GM19035 (cell line): ENCODE measurements at regions not wholly inside any gene's neighbourhood (a gene's known extent, or its start where the extent isn't known, plus 50 kb on each side); places are given as distances from the start of the nearest gene placed in this dataset.

ENCODE experiments used
- ATAC-seq: cut with Tn5 transposase; IDR thresholded peaks from one replicate; pipeline ENCODE4 v1.9.1; 2021; ENCODE audit not compliant: unreplicated experiment

- ATAC-seq, result no peak
Measured at GRCh38 chrX:22650691-22651090, 349.1 kb upstream of the DDX53 start.

GRCh38 chrX:22652596-22652995, 347.2 kb upstream of the DDX53 start:
- no peak for ATAC-seq

- no peak for ATAC-seq
Measured at GRCh38 chrX:22660756-22661155, 339.0 kb upstream of the DDX53 start.

- ATAC-seq, result no peak
Measured at GRCh38 chrX:22662776-22663175, 337.0 kb upstream of the DDX53 start.

- no peak for ATAC-seq
Measured at GRCh38 chrX:22664826-22665225, 334.9 kb upstream of the DDX53 start.

GRCh38 chrX:22665818-22666217, 333.9 kb upstream of the DDX53 start:
- ATAC-seq, result no peak

GRCh38 chrX:22666441-22666840, 333.3 kb upstream of the DDX53 start:
- no peak for ATAC-seq

GRCh38 chrX:22674932-22675331, 324.8 kb upstream of the DDX53 start:
- ATAC-seq, result no peak

- no peak for ATAC-seq
Measured at GRCh38 chrX:22686138-22686541, 313.6 kb upstream of the DDX53 start.

GRCh38 chrX:22689290-22689689, 310.5 kb upstream of the DDX53 start:
- ATAC-seq, result no peak

GRCh38 chrX:22690116-22690515, 309.6 kb upstream of the DDX53 start:
- ATAC-seq, result no peak

- ATAC-seq, result no peak
Measured at GRCh38 chrX:22691966-22692565, 307.7 kb upstream of the DDX53 start.

- ATAC-seq, result no peak
Measured at GRCh38 chrX:22698151-22698550, 301.6 kb upstream of the DDX53 start.

GRCh38 chrX:22699581-22700091, 300.1 kb upstream of the DDX53 start:
- no peak for ATAC-seq

- ATAC-seq, result no peak
Measured at GRCh38 chrX:22712942-22713341, 286.8 kb upstream of the DDX53 start.

- ATAC-seq, result no peak
Measured at GRCh38 chrX:22730542-22730941, 269.2 kb upstream of the DDX53 start.

- no peak for ATAC-seq
Measured at GRCh38 chrX:22737541-22737940, 262.2 kb upstream of the DDX53 start.

- ATAC-seq, result no peak
Measured at GRCh38 chrX:22739276-22739675, 260.5 kb upstream of the DDX53 start.

- no peak for ATAC-seq
Measured at GRCh38 chrX:22740836-22741235, 258.9 kb upstream of the DDX53 start.

- ATAC-seq, result no peak
Measured at GRCh38 chrX:22742174-22742573, 257.6 kb upstream of the DDX53 start.

- no peak for ATAC-seq
Measured at GRCh38 chrX:22746081-22746480, 253.7 kb upstream of the DDX53 start.

GRCh38 chrX:22748093-22748999, 251.4 kb upstream of the DDX53 start:
- peak; percentile 97 for ATAC-seq
